Ascending aorta (tissue), 2 donors: ENCODE measurements at regions not wholly inside any gene's neighbourhood (a gene's known extent, or its start where the extent isn't known, plus 50 kb on each side); places are given as distances from the start of the nearest gene placed in this dataset.

Experiments used
- DNase-seq, 2 donors: peaks; one replicate each; pipeline ENCODE4 v3.0.0-alpha.2; 2019; ENCODE audit warnings: low spot score in 2 of 2
- H3K27ac ChIP-seq, 2 donors: fragments of 200-600 bp; sonication (generic); one replicate each; pipeline ENCODE4 v1.5.1; 2016 to 2017; ENCODE audit warnings: mild to moderate bottlenecking in 1 of 2
- H3K27me3 ChIP-seq: fragments of 200-600 bp; sonication (generic); one replicate; pipeline ENCODE4 v1.5.1; 2017
- H3K36me3 ChIP-seq, 2 donors: fragments of 200-600 bp; sonication (generic); one replicate each; pipeline ENCODE4 v1.5.1; 2016
- H3K4me1 ChIP-seq, 2 donors: fragments of 200-600 bp; sonication (generic); one replicate each; pipeline ENCODE4 v1.5.1; 2016 to 2017; ENCODE audit warnings: mild to moderate bottlenecking in 1 of 2
- H3K4me3 ChIP-seq, 2 donors: fragments of 200-600 bp; sonication (generic); one replicate each; pipeline ENCODE4 v1.5.1; 2016 to 2017; ENCODE audit warnings: mild to moderate bottlenecking in 1 of 2
- H3K9me3 ChIP-seq, 2 donors: fragments of 200-600 bp; sonication (generic); one replicate each; pipeline ENCODE4 v1.5.1; 2016
- intact Hi-C: fragments of 100-400 bp; cut with DNase I; formaldehyde crosslinking; loops from one replicate; pipeline ENCODE4 v1.15.1; 2023
- TF ChIP-seq, protein P1 (sequence below), 3 experiments: fragments of 200-600 bp in 2 of 3; fragments of 450-650 bp in 1 of 3; sonication (generic) in 2 of 3; IDR thresholded peaks; one replicate each; pipeline ENCODE4 v1.5.1; 2016 to 2019; ENCODE audit warnings: antibody characterized with exemption in 3 of 3, mild to moderate bottlenecking in 1 of 3, moderate library complexity in 1 of 3

DNA sequence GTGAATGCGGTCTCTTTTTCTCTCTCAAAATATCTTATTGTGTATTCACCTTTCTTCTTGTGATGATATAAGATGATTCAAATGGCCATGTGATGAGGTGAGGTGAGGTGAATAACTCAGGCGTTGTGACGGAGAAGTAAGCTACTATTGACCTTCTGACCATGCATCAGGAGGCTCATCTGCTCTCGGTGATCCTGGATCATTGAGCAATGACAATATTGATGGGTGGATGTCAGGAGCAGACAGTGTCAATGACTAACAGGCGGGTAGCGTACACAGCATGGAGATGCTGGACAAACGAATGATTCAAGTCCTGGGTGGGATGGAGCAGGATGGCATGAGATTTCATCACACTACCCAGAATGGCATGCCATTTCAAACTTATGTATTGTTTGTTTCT, 119.6 kb downstream of the PXDC1 start:
- Histone ChIP-seq H3K36me3 (no peaks in the 10 kb centered on the region), H3K9me3 (no peaks in the 10 kb centered on the region), H3K4me1 (peaks cover 0 to 2% of the 10 kb centered on the region in 2 donors), H3K4me3 (no peak overlapping the region), H3K27me3 (no peaks in the 10 kb centered on the region), H3K27ac (no peak overlapping the region)
- no peak for DNase-seq
- TF ChIP-seq, protein P1, sequence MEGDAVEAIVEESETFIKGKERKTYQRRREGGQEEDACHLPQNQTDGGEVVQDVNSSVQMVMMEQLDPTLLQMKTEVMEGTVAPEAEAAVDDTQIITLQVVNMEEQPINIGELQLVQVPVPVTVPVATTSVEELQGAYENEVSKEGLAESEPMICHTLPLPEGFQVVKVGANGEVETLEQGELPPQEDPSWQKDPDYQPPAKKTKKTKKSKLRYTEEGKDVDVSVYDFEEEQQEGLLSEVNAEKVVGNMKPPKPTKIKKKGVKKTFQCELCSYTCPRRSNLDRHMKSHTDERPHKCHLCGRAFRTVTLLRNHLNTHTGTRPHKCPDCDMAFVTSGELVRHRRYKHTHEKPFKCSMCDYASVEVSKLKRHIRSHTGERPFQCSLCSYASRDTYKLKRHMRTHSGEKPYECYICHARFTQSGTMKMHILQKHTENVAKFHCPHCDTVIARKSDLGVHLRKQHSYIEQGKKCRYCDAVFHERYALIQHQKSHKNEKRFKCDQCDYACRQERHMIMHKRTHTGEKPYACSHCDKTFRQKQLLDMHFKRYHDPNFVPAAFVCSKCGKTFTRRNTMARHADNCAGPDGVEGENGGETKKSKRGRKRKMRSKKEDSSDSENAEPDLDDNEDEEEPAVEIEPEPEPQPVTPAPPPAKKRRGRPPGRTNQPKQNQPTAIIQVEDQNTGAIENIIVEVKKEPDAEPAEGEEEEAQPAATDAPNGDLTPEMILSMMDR (IDR thresholded peaks at IDR 0.05) = no peak
- intact Hi-C loops = no loop called here

DNA sequence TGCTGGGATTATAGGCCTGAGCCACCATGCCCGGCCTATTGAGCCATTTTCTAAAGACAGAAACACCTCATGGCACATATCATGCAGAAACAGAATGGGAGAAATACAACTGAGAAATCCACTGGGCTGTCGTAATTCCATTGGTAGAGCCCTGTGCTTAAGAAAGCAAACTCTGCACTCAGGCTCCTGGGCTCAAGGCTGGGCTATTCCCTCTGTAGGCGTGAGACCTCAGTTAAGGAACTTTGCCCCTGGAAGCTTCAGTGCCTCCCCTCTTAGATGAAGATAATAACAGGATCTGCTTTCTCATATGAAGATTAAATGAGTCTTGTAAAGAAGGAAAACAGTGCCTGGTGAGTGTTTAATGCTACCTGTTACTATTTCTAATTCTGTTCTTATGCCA, 120.3 kb downstream of the PXDC1 start:
- Histone ChIP-seq H3K27me3 (no peaks in the 10 kb centered on the region), H3K27ac (no peak overlapping the region), H3K36me3 (no peaks in the 10 kb centered on the region), H3K4me3 (no peak overlapping the region), H3K9me3 (no peaks in the 10 kb centered on the region), H3K4me1 (peaks cover 0 to 2% of the 10 kb centered on the region in 2 donors)
- no peak for DNase-seq
- TF ChIP-seq, protein P1 (IDR thresholded peaks at IDR 0.05) = no peak
- intact Hi-C loops = no loop called here

DNA sequence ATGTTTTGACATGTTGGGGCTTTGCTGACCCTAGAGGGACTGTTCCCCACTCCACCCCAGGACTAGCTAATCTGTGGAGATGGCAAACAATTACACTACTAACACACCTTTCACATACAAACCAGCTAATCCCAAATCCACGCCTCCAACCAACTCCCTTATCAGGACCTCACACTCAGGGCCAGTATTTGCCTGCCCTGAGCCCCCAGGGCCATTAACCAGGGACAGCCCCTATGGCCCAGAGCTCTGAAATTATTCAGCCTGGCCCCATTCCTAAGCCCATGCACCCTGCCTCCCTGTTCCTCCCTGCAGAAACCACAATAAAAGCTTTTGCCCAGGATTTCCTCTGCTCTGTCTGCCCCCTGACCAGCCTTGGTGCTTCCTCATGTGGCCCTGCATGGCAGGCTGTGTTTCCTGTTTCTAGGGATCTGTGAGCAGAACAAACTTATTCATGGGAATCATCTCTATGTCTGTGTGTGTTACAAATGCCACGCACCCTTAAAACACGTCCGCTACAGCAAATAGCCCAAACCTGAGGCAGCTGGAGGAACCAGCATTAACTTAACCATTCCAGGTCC, 121.2 kb downstream of the PXDC1 start:
- no peak for DNase-seq
- intact Hi-C loops = no loop called here
- no peaks in the 10 kb centered on the region for H3K27me3 ChIP-seq

DNA sequence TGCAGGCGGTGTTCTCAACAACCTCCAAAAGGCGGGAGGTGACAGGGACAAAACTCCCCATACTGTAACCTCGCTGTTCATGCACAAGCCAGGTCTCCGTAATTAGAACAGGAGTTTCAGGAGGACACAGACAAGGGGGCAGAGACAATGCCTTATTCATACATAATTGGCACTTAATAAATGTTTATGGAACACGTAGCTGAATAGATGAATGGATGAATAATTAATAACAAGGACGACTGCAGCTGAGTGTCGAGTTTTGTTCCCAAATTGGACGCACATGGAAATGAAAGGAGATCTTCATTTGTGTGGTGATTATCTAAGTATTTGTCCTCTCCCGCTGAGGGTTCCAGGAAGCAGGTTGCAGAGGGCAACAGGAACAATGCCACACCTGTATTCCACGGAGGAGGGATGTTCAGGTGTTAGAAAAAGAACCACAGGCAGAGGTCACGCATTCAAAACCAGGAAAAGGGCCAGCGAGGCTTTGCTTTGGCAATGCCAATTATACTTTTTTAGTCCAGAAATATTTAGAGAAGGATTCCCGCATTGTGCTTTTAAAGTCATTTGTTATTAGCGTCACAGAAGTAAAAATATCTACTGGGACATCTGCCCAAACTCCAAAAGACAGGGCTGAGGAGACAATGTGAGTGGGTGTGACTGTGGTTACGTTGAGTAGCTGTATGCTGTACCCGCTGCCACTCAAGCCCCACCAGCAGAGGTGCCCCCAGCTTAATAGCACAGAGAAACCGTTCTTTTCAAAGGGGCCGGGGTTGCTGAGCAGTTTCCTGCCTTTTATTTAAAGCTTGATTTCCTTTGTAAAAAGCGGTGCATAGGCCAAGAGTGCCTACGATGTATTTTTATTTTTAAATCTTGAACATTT, 123.3 kb downstream of the PXDC1 start:
- TF ChIP-seq, protein P1 (IDR thresholded peaks at IDR 0.05) = no peak
- Histone ChIP-seq H3K27me3 (no peaks in the 10 kb centered on the region), H3K9me3 (no peaks in the 10 kb centered on the region), H3K4me1 (peaks cover 0 to 2% of the 10 kb centered on the region in 2 donors), H3K4me3 (no peak overlapping the region), H3K36me3 (no peaks in the 10 kb centered on the region), H3K27ac (no peak overlapping the region)
- intact Hi-C loops = no loop called here
- peak in 1 of 2 donors; percentile 25 for DNase-seq

More for the DNA sequence above, 121.2 kb downstream of the PXDC1 start:
- TF ChIP-seq, protein P1 (IDR thresholded peaks at IDR 0.05) = no peak
- peaks cover 0 to 2% of the 10 kb centered on the region in 2 donors for H3K4me1 ChIP-seq
- no peaks in the 10 kb centered on the region for H3K9me3 ChIP-seq
- no peaks in the 10 kb centered on the region for H3K36me3 ChIP-seq
- H3K4me3 ChIP-seq = no peak overlapping the region
- no peak overlapping the region for H3K27ac ChIP-seq

DNA sequence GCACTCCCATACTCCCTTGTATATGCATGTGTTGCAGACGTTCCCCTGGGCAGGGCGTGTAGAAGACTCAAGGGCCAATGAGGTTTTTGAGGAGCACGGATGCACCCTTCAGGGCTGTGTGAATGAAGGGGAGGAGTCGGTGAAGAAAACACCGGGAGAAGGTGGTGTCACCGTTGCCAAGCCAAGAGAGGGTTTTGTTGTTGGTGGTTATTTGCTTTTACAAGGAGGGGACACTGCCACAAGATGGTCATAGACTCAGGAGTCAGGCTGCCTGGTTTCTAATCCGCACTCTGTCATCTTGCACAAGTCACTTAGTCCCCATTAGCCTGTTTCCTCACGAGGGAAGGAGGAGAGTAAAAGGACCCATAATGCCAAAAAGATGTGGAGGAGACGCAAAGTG, 124.0 kb downstream of the PXDC1 start:
- Histone ChIP-seq H3K36me3 (no peaks in the 10 kb centered on the region), H3K27me3 (no peaks in the 10 kb centered on the region), H3K9me3 (no peaks in the 10 kb centered on the region), H3K4me1 (peaks cover 0 to 2% of the 10 kb centered on the region in 2 donors), H3K4me3 (no peak overlapping the region), H3K27ac (no peak overlapping the region)
- peak in 1 of 2 donors; percentile 38 for DNase-seq
- TF ChIP-seq, protein P1 (IDR thresholded peaks at IDR 0.05) = no peak
- intact Hi-C loops = no loop called here
